Tibial artery (tissue), 4 donors: ENCODE measurements at regions not wholly inside any gene's neighbourhood (a gene's known extent, or its start where the extent isn't known, plus 50 kb on each side); places are given as distances from the start of the nearest gene placed in this dataset.

ENCODE experiments used
- DNase-seq, 2 donors: peaks; one replicate each; pipeline ENCODE4 v3.0.0-alpha.2; 2019
- H3K27ac ChIP-seq, 2 donors: fragments of 200-600 bp; sonication (generic) in 1 of 2; 1 replicate in 1 of 2; 2 replicates in 1 of 2; pipeline ENCODE4 v1.5.1; 2018 to 2019; ENCODE audit warnings: mild to moderate bottlenecking in 1 of 2
- H3K27me3 ChIP-seq, 2 donors: fragments of 200-600 bp; sonication (generic) in 1 of 2; one replicate each; pipeline versions ENCODE4 v1.5.1 to v1.6.0; 2016 to 2019
- H3K36me3 ChIP-seq, 3 donors: fragments of 200-600 bp; sonication (generic) in 2 of 3; one replicate each; pipeline ENCODE4 v1.5.1; 2016 to 2019; ENCODE audit warnings: mild to moderate bottlenecking in 2 of 3
- H3K4me1 ChIP-seq, 4 donors: fragments of 200-600 bp; sonication (generic) in 2 of 4; 1 replicate in 3 of 4; 2 replicates in 1 of 4; pipeline ENCODE4 v1.5.1; 2016 to 2019
- H3K4me3 ChIP-seq, 2 donors: fragments of 200-600 bp; sonication (generic) in 1 of 2; 1 replicate in 1 of 2; 2 replicates in 1 of 2; pipeline ENCODE4 v1.5.1; 2018 to 2019; ENCODE audit warnings: mild to moderate bottlenecking in 2 of 2
- H3K9me3 ChIP-seq, 3 donors: fragments of 200-600 bp; sonication (generic) in 1 of 3; one replicate each; pipeline ENCODE4 v1.5.1; 2016 to 2019
- CTCF ChIP-seq, 2 experiments: fragments of 200-600 bp in 1 of 2; fragments of 450-650 bp in 1 of 2; IDR thresholded peaks; one replicate each; pipeline ENCODE4 v1.5.1; 2017 to 2019; ENCODE audit warnings: antibody characterized with exemption in 2 of 2, mild to moderate bottlenecking in 1 of 2, moderate library complexity in 1 of 2
- intact Hi-C: fragments of 100-400 bp; cut with DNase I; formaldehyde crosslinking; loops from one replicate; pipeline ENCODE4 v1.15.0; 2023; ENCODE audit warnings: low total_unique reads

GRCh38 chr18:40041951-40042350 is 1913.1 kb upstream of the PIK3C3 start:
- no peaks in the 10 kb centered on the region for H3K36me3 ChIP-seq
- no peak for TF ChIP-seq CTCF (IDR thresholded peaks at IDR 0.05)
- H3K27me3 ChIP-seq: no peaks in the 10 kb centered on the region
- H3K27ac ChIP-seq: no peak overlapping the region
- no peak for DNase-seq
- intact Hi-C loops: no loop called here
- H3K4me1 ChIP-seq: no peaks in the 10 kb centered on the region
- no peak overlapping the region for H3K4me3 ChIP-seq
- H3K9me3 ChIP-seq: no peaks in the 10 kb centered on the region

GRCh38 chr18:40040574-40040973 is 1914.5 kb upstream of the PIK3C3 start:
- H3K4me3 ChIP-seq: no peak overlapping the region
- intact Hi-C loops: no loop called here

GRCh38 chr18:40037356-40037755 is 1917.7 kb upstream of the PIK3C3 start:
- Histone ChIP-seq H3K4me1 (no peaks in the 10 kb centered on the region), H3K27ac (no peak overlapping the region), H3K4me3 (no peak overlapping the region), H3K36me3 (no peaks in the 10 kb centered on the region), H3K27me3 (no peaks in the 10 kb centered on the region), H3K9me3 (no peaks in the 10 kb centered on the region)
- no peak for TF ChIP-seq CTCF (IDR thresholded peaks at IDR 0.05)
- DNase-seq: no peak
- intact Hi-C loops: no loop called here

More at GRCh38 chr18:40040574-40040973, 1914.5 kb upstream of the PIK3C3 start:
- no peak for TF ChIP-seq CTCF (IDR thresholded peaks at IDR 0.05)
- Histone ChIP-seq H3K27ac (no peak overlapping the region), H3K9me3 (no peaks in the 10 kb centered on the region), H3K27me3 (no peaks in the 10 kb centered on the region), H3K4me1 (no peaks in the 10 kb centered on the region), H3K36me3 (no peaks in the 10 kb centered on the region)
- no peak for DNase-seq

- H3K27me3 ChIP-seq: no peaks in the 10 kb centered on the region
- intact Hi-C loops: no loop called here
- no peak for DNase-seq
- no peak for TF ChIP-seq CTCF (IDR thresholded peaks at IDR 0.05)
- no peaks in the 10 kb centered on the region for H3K9me3 ChIP-seq
- no peak overlapping the region for H3K4me3 ChIP-seq
- no peak overlapping the region for H3K27ac ChIP-seq
- H3K4me1 ChIP-seq: no peaks in the 10 kb centered on the region
- H3K36me3 ChIP-seq: no peaks in the 10 kb centered on the region
These were observed 1918.2 kb upstream of the PIK3C3 start for GRCh38 chr18:40036861-40037260.

GRCh38 chr18:40035966-40036365 is 1919.1 kb upstream of the PIK3C3 start:
- Histone ChIP-seq H3K4me1 (no peaks in the 10 kb centered on the region), H3K27me3 (no peaks in the 10 kb centered on the region), H3K4me3 (no peak overlapping the region), H3K9me3 (no peaks in the 10 kb centered on the region), H3K36me3 (no peaks in the 10 kb centered on the region), H3K27ac (no peak overlapping the region)
- no peak for TF ChIP-seq CTCF (IDR thresholded peaks at IDR 0.05)
- intact Hi-C loops: no loop called here
- no peak for DNase-seq

- Histone ChIP-seq H3K9me3 (no peaks in the 10 kb centered on the region), H3K4me3 (no peak overlapping the region), H3K4me1 (no peaks in the 10 kb centered on the region), H3K27ac (no peak overlapping the region), H3K36me3 (no peaks in the 10 kb centered on the region), H3K27me3 (no peaks in the 10 kb centered on the region)
- TF ChIP-seq CTCF (IDR thresholded peaks at IDR 0.05): no peak
- intact Hi-C loops: no loop called here
- no peak for DNase-seq
These were observed 1923.0 kb upstream of the PIK3C3 start for GRCh38 chr18:40032076-40032475.
